NT2/D1 (cell line): ENCODE measurements at regions not wholly inside any gene's neighbourhood (a gene's known extent, or its start where the extent isn't known, plus 50 kb on each side); places are given as distances from the start of the nearest gene placed in this dataset.
"Not testable (repeated sequence)": the region's sequence is repeated elsewhere in the genome, so short reads cannot be mapped to it uniquely, and the experiment has no call there.

Source experiments
- DNase-seq: peaks from one replicate; pipeline ENCODE4 v3.0.0-alpha.2; 2011; ENCODE audit warnings: low read depth, low spot score
- H3K27me3 ChIP-seq: 2 replicates; pipeline ENCODE4 v1.6.0; 2011; ENCODE audit warnings: mild to moderate bottlenecking; ENCODE audit not compliant: insufficient read length, insufficient read depth
- H3K36me3 ChIP-seq: 2 replicates; pipeline ENCODE4 v1.6.1; 2011; ENCODE audit warnings: mild to moderate bottlenecking, low read length, mixed read lengths; ENCODE audit not compliant: insufficient read depth, insufficient read length
- H3K4me1 ChIP-seq: 2 replicates; pipeline ENCODE4 v1.5.1; 2011; ENCODE audit not compliant: insufficient read depth, insufficient read length
- H3K4me3 ChIP-seq: 2 replicates; pipeline ENCODE4 v1.5.1; 2011; ENCODE audit warnings: low read depth; ENCODE audit not compliant: insufficient read length
- H3K9ac ChIP-seq: 2 replicates; pipeline ENCODE4 v1.6.0; 2011; ENCODE audit warnings: low read depth; ENCODE audit not compliant: insufficient read length
- H3K9me3 ChIP-seq: 2 replicates; pipeline ENCODE4 v1.5.1; 2011; ENCODE audit warnings: mild to moderate bottlenecking, low read length; ENCODE audit not compliant: insufficient read depth
- SUZ12 ChIP-seq: IDR thresholded peaks from 2 replicates; pipeline ENCODE4 v1.6.1; 2011; ENCODE audit not compliant: insufficient read length, insufficient read depth; ENCODE audit errors: extremely low read depth
- YY1 ChIP-seq: IDR thresholded peaks from 2 replicates; pipeline ENCODE4 v1.6.1; 2011; ENCODE audit not compliant: insufficient read length, insufficient read depth
- ZNF274 ChIP-seq: IDR thresholded peaks from 2 replicates; pipeline ENCODE4 v1.6.1; 2011; ENCODE audit warnings: mild to moderate bottlenecking, low read depth, low read length

DNA sequence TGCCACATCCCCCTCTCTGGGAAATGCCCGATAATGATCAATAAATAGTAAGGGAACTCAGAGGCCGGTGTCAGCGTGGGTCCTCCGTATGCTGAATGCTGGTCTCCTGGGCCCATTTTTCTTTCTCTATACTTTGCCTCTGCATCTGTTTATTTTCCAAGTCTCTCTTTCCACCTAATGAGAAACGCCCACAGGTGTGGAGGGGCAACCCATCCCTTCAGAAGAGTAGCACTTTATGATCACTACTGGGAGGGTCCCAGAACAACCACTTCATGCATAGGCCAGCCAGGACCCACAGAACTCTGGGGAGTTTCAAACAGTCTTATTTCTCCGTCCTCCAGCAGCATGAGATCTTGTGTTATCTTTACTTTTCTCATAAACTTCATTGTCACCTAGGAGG is 100.1 kb downstream of the CEP44 start:
- Histone ChIP-seq H3K4me3 (no peak overlapping the region), H3K4me1 (no peaks in the 10 kb centered on the region), H3K9me3 (no peaks in the 10 kb centered on the region; the same call in 1 of the 2 replicates), H3K9ac (no peak overlapping the region), H3K27me3 (no peaks in the 10 kb centered on the region), H3K36me3 (no peaks in the 10 kb centered on the region)
- TF ChIP-seq YY1 (no peak), ZNF274 (no peak), SUZ12 (no peak)
- no peak for DNase-seq

GRCh38 chr4:174382938-174383605 is 99.4 kb downstream of the CEP44 start:
- H3K9ac ChIP-seq, H3K36me3 ChIP-seq, DNase-seq, H3K27me3 ChIP-seq, H3K9me3 ChIP-seq, H3K4me3 ChIP-seq, H3K4me1 ChIP-seq: not testable (repeated sequence)
